KOPT-K1 (cell line): ENCODE measurements at regions not wholly inside any gene's neighbourhood (a gene's known extent, or its start where the extent isn't known, plus 50 kb on each side); places are given as distances from the start of the nearest gene placed in this dataset.

Experiments
- H3K27ac ChIP-seq: fragments of 200-600 bp; sonication (generic); 2 replicates; pipeline ENCODE4 v1.5.1; 2016; ENCODE audit warnings: antibody characterized with exemption, mild to moderate bottlenecking, low read depth, low read length; ENCODE audit not compliant: poor library complexity, severe bottlenecking
- H3K36me3 ChIP-seq: fragments of 200-600 bp; sonication (generic); 2 replicates; pipeline ENCODE4 v1.5.1; 2017; ENCODE audit warnings: antibody characterized with exemption, mild to moderate bottlenecking, low read length, moderate library complexity; ENCODE audit not compliant: insufficient read depth
- H3K9me3 ChIP-seq: fragments of 200-600 bp; sonication (generic); 2 replicates; pipeline ENCODE4 v1.5.1; 2017; ENCODE audit warnings: antibody characterized with exemption, low read length, mild to moderate bottlenecking; ENCODE audit not compliant: insufficient read depth, poor library complexity, severe bottlenecking

DNA sequence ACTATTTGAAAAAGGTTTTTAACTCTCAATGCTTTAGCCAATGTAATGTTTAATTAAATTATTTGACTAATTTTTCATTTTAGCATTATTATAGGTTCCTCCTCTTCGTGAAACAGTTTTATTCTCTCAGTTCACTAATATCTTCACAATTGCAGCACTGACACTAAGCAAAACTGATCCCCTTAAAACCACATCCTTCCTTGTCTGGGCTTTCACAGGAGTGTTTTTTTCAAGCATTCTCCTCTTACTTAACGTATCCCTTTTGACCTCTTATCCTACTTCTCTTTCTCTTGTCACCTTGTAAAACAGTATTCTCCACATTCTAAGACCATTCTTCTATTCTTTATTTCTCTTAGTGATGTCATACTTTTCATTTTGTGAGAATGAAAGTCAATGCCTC lies 112.8 kb downstream of the DSC3 start:
- no peak overlapping the region for H3K27ac ChIP-seq
- no peaks in the 10 kb centered on the region for H3K36me3 ChIP-seq
- H3K9me3 ChIP-seq = no peaks in the 10 kb centered on the region

DNA sequence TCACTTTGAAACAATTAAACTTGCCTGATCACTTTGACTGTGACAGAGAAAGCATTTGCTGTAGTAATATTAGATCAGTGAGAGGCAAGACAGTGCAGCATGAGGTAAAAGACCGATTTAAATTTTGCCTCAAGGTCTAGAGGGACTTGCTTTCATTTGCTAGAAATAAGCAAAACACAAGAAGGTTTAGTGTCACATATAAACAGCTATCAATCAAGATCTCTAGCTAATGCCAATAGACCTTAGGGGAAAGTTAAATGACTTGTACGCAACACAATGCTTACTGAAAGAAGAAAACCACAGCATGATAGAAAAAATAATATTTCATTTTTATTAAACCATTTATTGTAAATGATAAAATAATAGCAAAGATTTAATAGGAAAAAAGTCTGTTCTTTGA lies 113.5 kb downstream of the DSC3 start:
- Histone ChIP-seq H3K9me3 (no peaks in the 10 kb centered on the region), H3K36me3 (no peaks in the 10 kb centered on the region), H3K27ac (no peak overlapping the region)

DNA sequence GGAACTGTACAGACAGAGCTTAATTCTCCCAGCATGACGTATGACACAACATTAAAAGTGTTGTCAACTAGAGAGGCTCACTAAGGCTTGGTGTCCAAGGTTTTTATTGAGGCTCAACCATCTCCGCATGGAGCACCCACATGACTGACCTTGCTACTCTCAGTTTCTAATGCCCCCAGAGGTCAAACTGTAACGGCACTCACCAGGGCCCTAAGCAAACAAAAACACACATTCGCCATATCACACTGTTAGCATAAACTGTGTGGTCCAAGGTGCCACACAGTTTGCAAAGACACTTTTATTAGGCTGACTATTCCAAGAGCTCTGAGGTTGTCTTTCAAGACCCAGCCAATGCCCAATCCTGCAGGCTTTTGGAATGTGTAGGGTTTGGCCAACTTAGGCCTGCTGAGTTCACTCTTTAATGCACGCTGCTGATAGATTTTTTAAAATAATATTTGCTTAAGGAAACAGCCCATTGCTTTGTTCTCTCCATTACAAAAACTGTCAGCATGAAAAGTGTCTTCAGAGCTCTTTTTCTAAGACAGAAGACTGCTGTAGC lies 114.9 kb downstream of the DSC3 start:
- Histone ChIP-seq H3K9me3 (no peaks in the 10 kb centered on the region), H3K36me3 (no peaks in the 10 kb centered on the region), H3K27ac (no peak overlapping the region)

DNA sequence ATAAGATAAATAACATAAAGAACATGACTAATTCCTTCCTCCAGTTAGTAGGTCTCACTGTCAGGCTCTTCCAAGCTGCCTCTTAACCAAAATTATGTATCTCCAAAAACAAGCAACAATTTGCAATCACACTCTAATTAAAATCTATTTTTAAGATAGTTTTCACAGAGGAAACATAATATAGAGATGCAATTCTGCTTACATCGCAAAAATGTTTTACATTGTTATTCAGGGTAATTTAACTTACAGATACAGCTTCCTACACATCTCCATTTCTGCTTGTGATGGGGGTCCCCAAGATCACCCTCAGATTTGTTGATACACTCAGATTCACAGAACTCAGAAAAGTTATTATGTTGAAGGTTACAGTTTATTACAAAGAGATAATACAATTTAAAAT lies 115.5 kb downstream of the DSC3 start:
- no peak overlapping the region for H3K27ac ChIP-seq
- no peaks in the 10 kb centered on the region for H3K36me3 ChIP-seq
- H3K9me3 ChIP-seq = no peaks in the 10 kb centered on the region

DNA sequence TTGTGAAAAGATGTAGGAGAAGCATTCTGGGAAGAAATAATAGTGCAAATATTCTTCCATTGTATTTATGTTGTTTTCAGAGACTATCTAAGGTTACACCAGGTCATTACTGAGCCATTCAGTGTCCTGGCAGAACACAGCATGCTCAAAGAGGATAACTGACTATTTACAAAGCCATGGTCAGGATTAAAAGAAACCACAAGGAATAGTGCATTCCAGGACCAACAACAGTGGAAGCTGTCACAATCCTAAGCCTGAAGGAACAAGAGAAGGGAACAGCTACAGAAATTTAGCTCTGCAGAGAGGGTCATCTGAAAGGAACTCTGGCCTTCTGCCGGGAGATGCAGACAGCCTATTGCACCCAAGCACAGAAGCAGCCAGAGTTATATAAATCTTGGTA lies 116.7 kb downstream of the DSC3 start:
- H3K9me3 ChIP-seq = no peaks in the 10 kb centered on the region
- H3K36me3 ChIP-seq = no peaks in the 10 kb centered on the region
- H3K27ac ChIP-seq = no peak overlapping the region

DNA sequence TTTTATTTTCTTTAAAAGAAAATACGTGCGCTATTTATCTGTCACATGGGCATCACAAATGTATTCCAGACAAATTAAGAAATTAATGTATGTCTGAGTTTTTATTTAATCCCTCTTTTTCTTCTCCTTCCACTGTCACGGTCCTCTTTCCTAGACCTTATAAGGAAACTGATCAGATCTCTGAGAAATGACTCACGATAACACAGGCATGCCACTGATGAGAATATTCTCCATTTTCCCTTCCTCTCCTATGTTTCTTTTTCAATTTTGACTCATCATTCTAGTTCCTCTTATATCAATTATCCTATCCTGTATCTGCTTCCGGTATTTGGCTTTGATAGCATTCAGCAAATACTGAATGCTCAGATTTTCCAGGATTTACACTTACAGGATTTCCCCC lies 121.8 kb downstream of the DSC3 start:
- Histone ChIP-seq H3K27ac (no peak overlapping the region), H3K9me3 (no peaks in the 10 kb centered on the region), H3K36me3 (no peaks in the 10 kb centered on the region)

DNA sequence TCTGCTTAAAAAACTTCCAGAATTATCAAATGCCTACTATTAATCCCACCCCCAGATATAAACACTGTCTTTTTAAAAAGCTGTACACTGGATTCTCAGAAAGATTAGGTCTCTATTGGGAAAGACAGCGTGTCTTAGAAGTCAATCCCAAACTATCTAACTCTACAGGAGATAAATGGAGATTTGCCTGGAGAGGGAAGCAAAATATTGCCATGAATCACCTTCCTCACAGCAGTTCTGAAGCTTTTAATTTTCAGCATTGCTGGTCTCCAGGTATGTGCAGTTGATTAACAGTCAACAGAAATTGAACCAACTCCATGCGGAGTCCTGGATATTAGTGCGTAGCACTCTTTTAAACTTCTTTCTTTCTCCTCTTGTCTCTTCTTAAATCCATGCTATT lies 122.2 kb downstream of the DSC3 start:
- H3K36me3 ChIP-seq = no peaks in the 10 kb centered on the region

DNA sequence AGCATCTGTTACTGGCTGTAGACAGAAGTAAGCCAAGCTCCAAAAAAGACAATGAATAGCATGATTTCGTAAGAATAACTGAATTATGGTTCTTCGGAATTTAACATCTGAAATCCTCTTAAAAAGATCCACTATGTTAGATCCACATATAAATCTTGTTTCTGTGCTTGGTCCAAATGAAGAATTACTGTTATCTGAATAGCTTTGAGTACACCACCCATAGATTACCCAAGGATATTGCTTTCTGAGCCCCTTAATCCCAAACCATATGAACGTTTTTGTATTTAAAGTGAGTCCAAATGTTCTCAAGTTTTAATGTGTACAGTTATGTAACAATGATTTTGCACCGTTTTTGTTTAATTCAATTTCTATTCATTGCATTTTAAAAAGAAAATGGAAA lies 124.9 kb downstream of the DSC3 start:
- Histone ChIP-seq H3K27ac (no peak overlapping the region), H3K36me3 (no peaks in the 10 kb centered on the region)

More for the DNA sequence above, 122.2 kb downstream of the DSC3 start:
- no peak overlapping the region for H3K27ac ChIP-seq
- no peaks in the 10 kb centered on the region for H3K9me3 ChIP-seq

DNA sequence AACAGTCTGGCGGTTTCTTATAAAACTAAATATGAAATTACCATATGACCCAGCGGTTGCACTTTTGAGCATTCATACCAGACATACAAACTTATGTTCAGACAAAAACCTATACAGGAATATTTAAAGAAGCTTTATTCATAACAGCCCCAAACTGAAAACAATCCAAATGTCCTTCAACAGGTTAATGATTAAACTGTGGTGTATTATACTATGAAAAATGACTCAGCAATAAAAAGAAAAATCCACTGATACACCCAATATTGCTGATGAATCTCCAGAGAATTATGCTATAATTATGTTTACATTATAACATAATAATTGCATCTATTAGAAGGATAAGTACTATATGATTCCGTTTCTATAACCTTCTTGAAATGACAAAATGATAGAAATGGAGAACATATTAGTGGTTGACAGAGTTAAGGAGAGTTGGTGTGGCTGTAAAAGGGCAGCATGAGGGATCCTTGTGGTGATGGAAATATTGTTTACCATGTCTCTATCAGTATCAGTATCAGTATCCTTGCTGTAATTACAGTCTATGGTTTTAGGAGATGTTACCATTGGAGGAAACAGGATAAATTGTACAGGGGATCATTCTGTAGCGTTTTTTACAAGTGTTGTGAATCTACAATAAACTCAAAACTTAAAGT lies 127.1 kb downstream of the DSC3 start:
- H3K27ac ChIP-seq = no peak overlapping the region

More for the DNA sequence above, 124.9 kb downstream of the DSC3 start:
- no peaks in the 10 kb centered on the region for H3K9me3 ChIP-seq

DNA sequence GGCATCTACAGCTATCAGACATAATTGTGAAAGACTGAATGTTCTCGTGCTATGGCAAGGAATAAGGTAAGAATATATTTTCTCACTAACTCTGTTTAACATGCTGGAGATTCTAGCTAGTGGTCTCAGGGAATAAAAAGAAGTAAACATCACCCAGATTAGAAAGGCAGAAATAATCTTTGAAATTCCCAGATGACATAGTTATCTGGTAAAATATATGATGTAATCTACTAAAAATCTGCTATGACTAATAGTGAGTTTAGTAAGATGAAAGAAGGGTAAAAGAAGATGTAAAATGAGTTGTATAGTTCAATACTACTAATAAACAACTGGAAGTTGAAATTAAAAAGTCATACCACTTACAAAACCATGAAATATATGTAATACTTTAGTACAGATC lies 134.2 kb downstream of the DSC3 start:
- Histone ChIP-seq H3K27ac (no peak overlapping the region), H3K36me3 (no peaks in the 10 kb centered on the region), H3K9me3 (no peaks in the 10 kb centered on the region)

More for the DNA sequence above, 127.1 kb downstream of the DSC3 start:
- H3K36me3 ChIP-seq = no peaks in the 10 kb centered on the region
- H3K9me3 ChIP-seq = no peaks in the 10 kb centered on the region

DNA sequence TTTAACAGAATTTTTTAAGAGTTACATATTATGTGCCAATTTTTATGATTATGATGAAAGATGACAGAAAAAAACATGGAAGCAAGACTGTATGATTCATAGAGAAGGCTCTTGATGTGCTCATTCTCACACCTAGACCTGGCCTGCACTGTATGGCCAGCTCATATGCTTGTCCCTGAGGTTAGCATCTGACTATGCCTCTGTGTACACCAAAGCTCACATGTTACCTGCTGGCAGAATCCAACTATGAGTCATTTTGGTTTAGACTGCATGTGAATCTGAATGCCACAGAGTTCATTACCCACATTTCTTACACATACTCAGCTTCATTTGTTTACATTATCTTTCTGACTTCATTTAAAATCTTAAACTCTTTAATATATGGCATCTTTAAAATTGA lies 139.0 kb downstream of the DSC3 start:
- no peaks in the 10 kb centered on the region for H3K36me3 ChIP-seq
- H3K27ac ChIP-seq = no peak overlapping the region
- no peaks in the 10 kb centered on the region for H3K9me3 ChIP-seq

DNA sequence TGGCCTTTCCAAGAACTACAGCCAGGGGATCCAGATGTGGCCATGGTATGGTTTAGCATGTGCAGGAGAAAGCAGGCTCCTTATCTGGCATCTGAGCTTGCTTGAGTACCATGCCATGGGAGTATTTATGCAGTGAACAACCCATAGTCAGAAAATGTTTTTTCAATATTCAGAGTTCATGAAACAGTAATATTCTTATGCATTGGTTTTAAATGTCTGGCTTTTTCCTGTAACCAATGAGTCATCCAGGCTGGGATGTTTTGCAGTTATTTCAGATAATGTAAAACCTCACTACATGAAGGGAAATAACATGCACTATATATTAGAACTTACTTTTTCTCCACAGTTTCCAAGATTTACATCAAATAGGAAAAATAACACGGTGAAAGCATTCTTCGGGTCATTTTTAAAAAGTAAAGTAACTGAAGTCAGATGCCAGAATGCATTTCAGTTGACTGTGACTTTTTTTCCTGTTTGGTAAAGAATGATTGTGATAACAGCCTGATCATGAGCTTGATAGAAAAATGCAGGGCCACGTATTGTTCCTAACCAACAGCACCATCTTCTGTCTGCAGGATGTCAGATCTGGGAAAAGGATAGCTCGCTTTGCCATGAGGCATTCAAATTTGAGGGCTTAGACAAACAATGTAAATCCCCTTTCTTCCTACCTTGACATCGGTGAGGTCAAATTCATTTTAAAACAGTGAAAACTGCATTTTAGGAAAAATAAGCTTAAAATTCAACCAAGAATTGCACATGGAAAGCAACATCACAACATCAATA lies 152.8 kb downstream of the DSC3 start:
- Histone ChIP-seq H3K36me3 (no peaks in the 10 kb centered on the region), H3K27ac (no peak overlapping the region), H3K9me3 (no peaks in the 10 kb centered on the region)

DNA sequence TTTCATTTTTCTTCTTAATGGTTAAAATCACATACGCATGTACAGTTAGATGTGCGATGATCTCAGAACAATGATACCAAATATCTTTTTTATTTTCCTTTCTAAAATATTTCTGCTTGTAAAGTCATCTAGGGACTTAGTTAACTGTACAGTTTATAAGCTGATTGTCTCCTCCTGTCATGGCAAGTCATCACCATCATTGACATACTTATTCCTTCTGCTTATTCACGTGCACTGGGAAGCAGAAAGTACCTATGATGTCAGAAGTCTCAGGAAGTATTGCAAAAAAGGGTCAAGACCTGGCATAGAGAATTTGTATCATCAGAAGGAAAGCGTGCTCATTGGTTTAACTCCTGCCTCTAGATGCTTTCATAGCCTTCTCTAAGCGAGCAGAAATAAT lies 154.2 kb downstream of the DSC3 start:
- Histone ChIP-seq H3K36me3 (no peaks in the 10 kb centered on the region), H3K27ac (no peak overlapping the region), H3K9me3 (no peaks in the 10 kb centered on the region)

DNA sequence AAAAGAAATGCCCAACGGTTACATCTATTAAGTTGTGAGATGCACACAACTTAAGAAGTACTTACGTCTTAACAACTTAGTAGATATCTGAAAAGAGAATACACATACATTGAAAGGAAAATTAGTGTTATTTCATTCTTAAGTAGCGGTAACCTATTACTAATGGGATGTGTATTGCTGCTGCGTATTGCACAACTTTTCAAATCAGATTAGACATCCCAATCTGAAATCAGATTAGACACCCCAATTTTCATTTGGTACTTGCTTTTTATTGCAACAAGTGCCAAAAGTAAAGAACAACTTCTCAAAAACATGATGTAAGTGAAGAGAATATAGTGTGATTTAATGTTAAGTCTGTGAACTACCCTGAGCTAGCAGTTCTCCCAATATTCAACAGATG lies 155.5 kb downstream of the DSC3 start:
- no peaks in the 10 kb centered on the region for H3K9me3 ChIP-seq

DNA sequence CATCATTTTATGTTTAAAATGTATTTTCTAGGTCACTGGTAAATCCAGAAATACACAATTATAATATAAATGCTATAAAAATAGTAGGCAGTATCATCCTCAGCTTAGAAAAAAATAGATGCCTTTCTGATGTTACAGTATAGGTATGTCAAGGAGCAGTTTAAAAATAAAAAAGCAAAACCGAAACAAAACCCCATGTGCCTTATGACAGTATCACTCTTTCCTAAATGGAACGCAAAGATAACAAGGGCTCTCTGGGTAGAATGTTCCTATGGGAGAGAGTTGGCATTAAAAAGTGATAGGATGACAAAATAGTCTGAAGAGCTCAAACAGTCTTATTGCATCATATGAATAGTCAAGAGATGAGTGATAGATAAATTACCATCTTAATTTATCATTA lies 172.1 kb downstream of the DSC3 start:
- no peak overlapping the region for H3K27ac ChIP-seq
- H3K9me3 ChIP-seq = no peaks in the 10 kb centered on the region
- H3K36me3 ChIP-seq = no peaks in the 10 kb centered on the region

More for the DNA sequence above, 155.5 kb downstream of the DSC3 start:
- Histone ChIP-seq H3K27ac (no peak overlapping the region), H3K36me3 (no peaks in the 10 kb centered on the region)

DNA sequence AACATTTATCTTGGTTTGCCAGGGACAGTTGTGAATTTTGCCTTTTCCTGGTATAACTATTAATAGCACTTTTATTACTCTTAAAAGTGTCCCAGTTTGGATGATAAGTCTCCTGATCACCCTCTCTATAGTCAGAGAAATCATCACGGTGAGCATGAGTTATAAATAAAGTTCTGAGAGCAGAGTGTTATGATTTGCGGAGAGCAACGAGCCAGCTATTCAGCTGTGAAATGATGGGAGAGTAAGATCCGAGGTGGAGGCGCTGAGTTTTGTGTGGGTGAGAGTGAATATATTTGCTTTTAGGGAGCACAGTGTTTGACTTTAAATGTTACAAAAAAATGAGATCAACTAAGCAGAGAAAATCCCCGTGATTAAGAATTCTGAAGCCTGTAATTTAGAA lies 179.6 kb downstream of the DSC3 start:
- Histone ChIP-seq H3K9me3 (no peaks in the 10 kb centered on the region), H3K36me3 (no peaks in the 10 kb centered on the region), H3K27ac (no peak overlapping the region)
